NCI-H748 treated with DMSO at 0.1 percent for 48 hours (cell line): ENCODE measurements at regions not wholly inside any gene's neighbourhood (a gene's known extent, or its start where the extent isn't known, plus 50 kb on each side); places are given as distances from the start of the nearest gene placed in this dataset.
"Not testable (repeated sequence)": the region's sequence is repeated elsewhere in the genome, so short reads cannot be mapped to it uniquely, and the experiment has no call there.

ENCODE experiments used
- DNase-seq: peaks from one replicate; lab custom pipeline; 2025; lab: John Stamatoyannopoulos, UW

DNA sequence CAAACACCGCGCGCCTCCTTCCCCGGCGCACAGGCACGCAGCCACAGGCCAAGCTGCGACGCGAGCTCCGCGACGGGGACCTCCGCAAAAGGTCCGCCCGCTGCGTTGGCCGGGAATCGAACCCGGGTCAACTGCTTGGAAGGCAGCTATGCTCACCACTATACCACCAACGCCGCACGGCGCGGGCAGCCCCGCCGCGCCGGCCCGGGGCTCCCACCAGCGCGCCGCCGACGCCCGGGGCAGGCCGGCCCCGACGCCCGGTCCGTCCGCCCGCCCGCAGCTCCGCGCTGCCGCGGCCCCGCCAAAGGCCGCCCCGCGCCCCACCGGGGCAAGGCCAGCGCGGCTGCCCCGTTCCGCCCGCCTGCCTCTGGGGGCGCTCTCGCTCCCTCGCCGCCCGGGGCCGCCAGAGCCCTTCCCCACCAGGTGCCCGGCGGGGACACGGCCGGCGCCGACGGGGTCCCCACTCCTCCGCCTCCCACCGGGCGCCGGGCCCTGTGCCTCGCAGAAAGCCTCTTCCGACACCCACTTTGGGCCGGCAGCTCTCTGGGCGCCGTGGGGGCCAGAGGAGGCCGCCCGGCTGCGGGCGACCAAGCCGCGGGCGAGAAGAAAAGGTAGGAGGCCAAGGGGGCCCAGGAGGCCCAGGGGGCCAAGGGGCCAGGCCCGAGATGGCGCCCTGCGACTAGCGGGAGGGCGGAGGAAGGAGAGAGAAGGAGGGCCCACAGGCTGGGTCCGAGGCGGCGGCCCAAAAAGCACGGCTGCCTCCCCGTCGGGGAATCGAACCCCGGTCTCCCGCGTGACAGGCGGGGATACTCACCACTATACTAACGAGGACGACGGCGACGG, 50.2 kb upstream of the FCGR2A start:
- DNase-seq, result not testable (repeated sequence)

DNA sequence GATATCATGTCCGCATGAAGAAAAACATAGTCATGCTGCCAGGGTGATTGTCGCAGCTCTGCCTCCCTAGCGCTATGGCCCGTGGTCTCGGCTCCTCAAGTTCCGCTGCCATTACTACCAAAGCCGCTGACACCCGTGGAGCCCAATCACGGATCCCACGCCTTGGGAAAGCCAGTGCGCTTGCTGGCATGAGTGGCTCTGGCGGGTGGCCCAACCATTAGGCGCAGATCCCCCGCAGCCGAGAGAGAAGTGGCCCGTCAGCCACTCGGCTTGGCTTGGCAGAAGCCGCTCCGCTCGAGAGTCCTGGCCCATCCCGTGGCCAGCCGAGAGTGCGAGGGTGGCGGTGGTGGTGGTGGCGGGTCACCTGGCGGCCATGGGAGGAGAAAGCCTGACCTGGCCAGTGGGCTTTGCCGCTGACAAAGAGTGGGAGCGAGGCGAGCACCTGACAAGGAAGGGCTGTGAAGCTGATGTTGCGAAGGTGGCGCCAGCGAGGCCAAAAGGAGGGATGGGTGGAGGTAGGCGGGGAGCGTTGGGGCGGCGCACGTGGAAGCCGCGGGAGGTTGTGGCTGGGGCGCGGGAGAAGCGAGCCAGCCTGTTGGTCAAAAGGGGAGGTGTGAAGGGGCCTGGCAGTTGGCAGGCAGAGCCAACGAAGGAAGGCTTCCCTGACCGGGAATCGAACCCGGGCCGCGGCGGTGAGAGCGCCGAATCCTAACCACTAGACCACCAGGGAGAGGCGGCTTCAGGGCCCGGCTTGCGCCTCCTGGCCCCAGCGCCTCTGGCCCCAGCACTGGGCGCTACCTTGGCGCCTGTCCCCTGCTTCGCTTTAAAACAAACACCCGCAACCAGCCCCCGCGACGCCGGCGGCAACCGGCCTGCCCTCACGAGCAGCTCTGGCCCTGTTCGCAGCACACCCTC, 51.0 kb upstream of the FCGR2A start:
- DNase-seq, result not testable (repeated sequence)

DNA sequence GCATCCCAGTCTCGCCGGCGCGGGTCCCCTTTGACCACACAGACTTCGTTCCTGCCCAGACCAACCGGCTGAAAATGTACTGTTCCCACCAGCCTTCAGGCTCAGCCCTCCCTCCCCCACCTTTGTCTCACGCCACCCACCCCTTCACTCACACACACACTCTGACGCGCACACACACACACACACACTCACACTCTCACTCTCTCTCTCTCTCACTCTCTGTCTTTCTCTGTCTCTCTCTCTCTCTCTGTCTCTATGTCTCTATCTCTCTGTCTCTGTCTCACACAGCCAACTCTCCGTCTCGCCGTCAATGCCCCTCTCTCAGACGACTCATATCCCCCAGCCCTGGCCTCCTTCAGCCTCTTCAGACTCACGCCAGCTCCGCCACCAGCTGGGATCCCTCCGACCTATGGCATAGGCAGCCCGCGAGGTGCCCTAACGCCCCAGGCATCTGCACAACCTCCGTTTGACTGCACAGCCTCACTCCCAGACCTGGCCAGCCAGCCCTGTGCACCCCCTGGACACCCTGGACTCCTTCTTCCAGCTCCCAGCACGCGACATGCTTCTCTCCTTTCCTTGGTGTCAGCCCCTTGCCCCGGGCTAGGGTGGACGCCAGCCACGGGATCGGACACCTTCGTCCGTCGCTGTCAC, 53.4 kb upstream of the FCGR2A start:
- DNase-seq, result not testable (repeated sequence)

DNA sequence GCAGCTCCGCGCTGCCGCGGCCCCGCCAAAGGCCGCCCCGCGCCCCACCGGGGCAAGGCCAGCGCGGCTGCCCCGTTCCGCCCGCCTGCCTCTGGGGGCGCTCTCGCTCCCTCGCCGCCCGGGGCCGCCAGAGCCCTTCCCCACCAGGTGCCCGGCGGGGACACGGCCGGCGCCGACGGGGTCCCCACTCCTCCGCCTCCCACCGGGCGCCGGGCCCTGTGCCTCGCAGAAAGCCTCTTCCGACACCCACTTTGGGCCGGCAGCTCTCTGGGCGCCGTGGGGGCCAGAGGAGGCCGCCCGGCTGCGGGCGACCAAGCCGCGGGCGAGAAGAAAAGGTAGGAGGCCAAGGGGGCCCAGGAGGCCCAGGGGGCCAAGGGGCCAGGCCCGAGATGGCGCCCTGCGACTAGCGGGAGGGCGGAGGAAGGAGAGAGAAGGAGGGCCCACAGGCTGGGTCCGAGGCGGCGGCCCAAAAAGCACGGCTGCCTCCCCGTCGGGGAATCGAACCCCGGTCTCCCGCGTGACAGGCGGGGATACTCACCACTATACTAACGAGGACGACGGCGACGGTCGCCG, 57.4 kb upstream of the FCGR2A start:
- DNase-seq, result not testable (repeated sequence)

- not testable (repeated sequence) for DNase-seq
Measured at GRCh38 chr1:161447040-161447759, 58.1 kb upstream of the FCGR2A start.

GRCh38 chr1:161444725-161445124, 60.5 kb upstream of the FCGR2A start:
- not testable (repeated sequence) for DNase-seq

GRCh38 chr1:161444255-161444654, 61.0 kb upstream of the FCGR2A start:
- DNase-seq, result not testable (repeated sequence)

DNA sequence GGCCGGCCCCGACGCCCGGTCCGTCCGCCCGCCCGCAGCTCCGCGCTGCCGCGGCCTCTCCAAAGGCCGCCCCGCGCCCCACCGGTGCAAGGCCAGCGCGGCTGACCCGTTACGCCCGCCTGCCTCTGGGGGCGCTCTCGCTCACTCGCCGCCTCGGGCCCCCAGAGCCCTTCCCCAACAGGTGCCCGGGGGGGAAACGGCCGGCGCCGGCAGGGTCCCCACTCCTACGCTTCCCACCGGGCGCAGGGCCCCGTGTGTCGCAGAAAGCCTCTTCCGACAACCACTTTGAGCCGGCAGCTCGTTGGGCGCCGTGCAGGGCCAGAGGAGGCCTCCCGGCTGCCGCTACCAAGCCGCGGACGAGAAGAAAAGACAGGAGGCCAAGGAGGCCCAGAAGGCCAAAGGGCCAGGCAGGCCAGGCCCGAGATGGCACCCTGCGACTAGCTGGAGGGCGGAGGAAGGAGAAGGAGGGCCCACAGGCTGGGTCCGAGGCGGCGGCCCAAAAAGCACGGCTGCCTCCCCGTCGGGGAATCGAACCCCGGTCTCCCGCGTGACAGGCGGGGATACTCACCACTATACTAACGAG, 64.9 kb upstream of the FCGR2A start:
- no peak for DNase-seq

- DNase-seq, result no peak
Measured at GRCh38 chr1:161439280-161440232, 65.7 kb upstream of the FCGR2A start.

- not testable (repeated sequence) for DNase-seq
Measured at GRCh38 chr1:161433191-161433590, 65.5 kb upstream of the CFAP126 start.

DNA sequence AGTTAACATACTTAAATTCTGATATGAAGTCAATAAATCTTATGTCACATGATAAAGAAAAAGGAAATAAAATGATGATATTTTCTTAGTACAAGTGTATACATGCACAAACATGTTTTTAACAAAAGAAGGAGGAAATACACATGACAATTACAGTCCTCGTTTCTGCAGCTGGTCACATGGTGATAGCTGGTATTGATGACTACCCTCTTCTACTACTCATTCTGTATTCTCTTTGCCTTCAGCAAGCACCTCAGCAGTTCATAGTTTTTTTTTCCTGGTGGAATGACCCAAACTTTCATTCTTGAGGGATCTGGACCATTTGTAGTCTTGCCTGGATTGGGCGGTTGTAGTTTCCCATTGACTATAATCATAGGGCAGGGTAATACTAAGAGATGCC, 64.4 kb upstream of the CFAP126 start:
- no peak for DNase-seq

GRCh38 chr1:161427733-161428516, 60.2 kb upstream of the CFAP126 start:
- DNase-seq, result no peak

- not testable (repeated sequence) for DNase-seq
Measured at GRCh38 chr1:161422914-161423313, 55.2 kb upstream of the CFAP126 start.

GRCh38 chr1:161421456-161421855, 53.8 kb upstream of the CFAP126 start:
- peak; percentile 69 for DNase-seq

- DNase-seq, result peak; percentile 9
Measured at GRCh38 chr1:161420763-161421455, 53.2 kb upstream of the CFAP126 start.

GRCh38 chr1:161417536-161417935, 49.9 kb upstream of the CFAP126 start:
- DNase-seq, result not testable (repeated sequence)
